ENCODE measurements at regions not wholly inside any gene's neighbourhood (a gene's known extent, or its start where the extent isn't known, plus 50 kb on each side); places are given as distances from the start of the nearest gene placed in this dataset.

DNA sequence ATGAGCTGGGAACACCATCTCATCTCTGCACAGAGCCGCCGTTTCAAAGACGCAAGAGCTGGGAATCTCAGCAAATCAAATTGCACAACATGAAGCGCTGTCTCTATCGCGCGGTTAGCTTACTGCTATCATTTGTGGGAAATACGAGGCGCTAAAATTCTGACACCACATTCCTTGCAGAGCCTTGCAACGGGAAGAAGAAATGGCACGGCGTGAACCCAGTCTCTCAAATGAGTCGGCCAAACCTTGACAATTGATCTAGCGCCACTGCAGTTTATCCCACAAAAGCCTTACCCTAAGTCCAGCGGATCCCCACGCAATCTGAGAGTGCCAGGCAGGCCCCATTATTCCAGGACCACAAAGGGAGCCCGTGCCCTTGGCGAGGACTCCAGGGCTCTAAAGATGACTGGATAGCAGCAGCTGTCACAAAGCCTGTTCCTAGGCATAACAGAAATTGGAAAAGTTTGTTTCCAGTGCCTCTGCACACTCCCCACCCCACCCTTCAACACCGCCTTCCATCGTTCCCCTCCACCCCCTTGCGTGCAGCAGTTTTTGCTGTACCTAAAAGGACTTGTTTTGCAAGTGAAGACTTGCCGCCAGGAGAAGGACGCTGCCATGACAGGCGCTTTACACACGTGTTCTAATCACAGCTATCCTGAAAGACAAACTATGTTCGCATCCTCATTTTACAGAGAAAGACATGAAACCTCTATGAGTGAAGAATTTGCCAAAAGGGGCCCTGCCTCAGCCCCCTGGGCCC, 252.4 kb downstream of the EIPR1 start:
- Histone ChIP-seq H3K27me3 (ENCODE audit: control insufficient read depth in 1 of 2, insufficient read depth in 2 of 2, low read length in 2 of 2) (no peaks in the 10 kb centered on the region), H3K9me3 (ENCODE audit: control insufficient read depth in 1 of 2, insufficient read depth in 1 of 2, low read length in 2 of 2) (no peaks in the 10 kb centered on the region), H3K27ac (ENCODE audit: low read depth in 1 of 2, low read length in 2 of 2) (no peak overlapping the region), H3K36me3 (ENCODE audit: insufficient read depth, low read length) (no peaks in the 10 kb centered on the region), H3K4me1 (ENCODE audit: insufficient read depth, low read length) (peaks cover 9% of the 10 kb centered on the region), H3K4me3 (ENCODE audit: low read length) (no peak overlapping the region)
- intact Hi-C loops (cut with DNase I, micrococcal nuclease), result no loop called here
- ATAC-seq (ENCODE audit: poor library complexity), result no peak
- DNase-seq, result peak in 1 of 14 experiments; percentile 27
- no peaks in the 10 kb centered on the region for H3K27me3 Mint-ChIP-seq
- ChIA-PET POLR2A (no interaction called here), CTCF (no interaction called here)
- H3K4me1 Mint-ChIP-seq (ENCODE audit: low read depth), result peaks cover 6% of the 10 kb centered on the region
- H3K27ac Mint-ChIP-seq, result no peak overlapping the region
- TF ChIP-seq, protein P1, sequence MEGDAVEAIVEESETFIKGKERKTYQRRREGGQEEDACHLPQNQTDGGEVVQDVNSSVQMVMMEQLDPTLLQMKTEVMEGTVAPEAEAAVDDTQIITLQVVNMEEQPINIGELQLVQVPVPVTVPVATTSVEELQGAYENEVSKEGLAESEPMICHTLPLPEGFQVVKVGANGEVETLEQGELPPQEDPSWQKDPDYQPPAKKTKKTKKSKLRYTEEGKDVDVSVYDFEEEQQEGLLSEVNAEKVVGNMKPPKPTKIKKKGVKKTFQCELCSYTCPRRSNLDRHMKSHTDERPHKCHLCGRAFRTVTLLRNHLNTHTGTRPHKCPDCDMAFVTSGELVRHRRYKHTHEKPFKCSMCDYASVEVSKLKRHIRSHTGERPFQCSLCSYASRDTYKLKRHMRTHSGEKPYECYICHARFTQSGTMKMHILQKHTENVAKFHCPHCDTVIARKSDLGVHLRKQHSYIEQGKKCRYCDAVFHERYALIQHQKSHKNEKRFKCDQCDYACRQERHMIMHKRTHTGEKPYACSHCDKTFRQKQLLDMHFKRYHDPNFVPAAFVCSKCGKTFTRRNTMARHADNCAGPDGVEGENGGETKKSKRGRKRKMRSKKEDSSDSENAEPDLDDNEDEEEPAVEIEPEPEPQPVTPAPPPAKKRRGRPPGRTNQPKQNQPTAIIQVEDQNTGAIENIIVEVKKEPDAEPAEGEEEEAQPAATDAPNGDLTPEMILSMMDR (IDR thresholded peaks at IDR 0.05), result no peak
- H3K4me3 Mint-ChIP-seq, result no peak overlapping the region
- H3K9me3 Mint-ChIP-seq, result peaks cover under 1% of the 10 kb centered on the region
- H3K36me3 Mint-ChIP-seq (ENCODE audit: low read depth), result no peaks in the 10 kb centered on the region

DNA sequence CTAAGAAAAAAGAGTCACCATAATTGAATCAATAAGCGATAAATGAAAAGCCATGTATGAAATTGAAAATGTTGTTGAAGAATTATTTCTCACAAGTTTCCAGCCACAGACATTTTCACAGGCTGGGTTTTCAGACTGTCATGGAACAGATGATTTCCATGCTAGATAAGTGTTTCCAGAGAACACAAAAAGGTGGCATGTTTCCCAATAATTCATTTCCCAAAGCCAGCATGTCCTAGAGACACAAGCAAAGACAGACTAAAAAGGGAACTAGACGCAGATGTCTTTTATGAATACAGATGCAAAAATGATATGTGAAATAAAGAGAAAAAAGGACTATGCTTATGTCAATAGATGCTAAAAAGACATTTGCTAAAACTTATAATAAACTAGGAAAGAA, 255.1 kb downstream of the EIPR1 start:
- no peak overlapping the region for H3K4me3 ChIP-seq (ENCODE audit: low read length)
- no peak for DNase-seq
- H3K4me3 Mint-ChIP-seq, result no peak overlapping the region
- ChIA-PET POLR2A (no interaction called here), CTCF (no interaction called here)
- TF ChIP-seq, protein P1 (IDR thresholded peaks at IDR 0.05), result no peak
- no peaks in the 10 kb centered on the region for H3K27me3 Mint-ChIP-seq
- no peaks in the 10 kb centered on the region for H3K36me3 Mint-ChIP-seq (ENCODE audit: low read depth)
- peaks cover 6% of the 10 kb centered on the region for H3K4me1 Mint-ChIP-seq (ENCODE audit: low read depth)
- intact Hi-C loops (cut with DNase I, micrococcal nuclease), result no loop called here
- no peak overlapping the region for H3K27ac Mint-ChIP-seq
- no peak for ATAC-seq (ENCODE audit: poor library complexity)
- H3K9me3 Mint-ChIP-seq, result peaks cover 2% of the 10 kb centered on the region
- no peaks in the 10 kb centered on the region for H3K9me3 ChIP-seq (ENCODE audit: control insufficient read depth in 1 of 2, insufficient read depth in 1 of 2, low read length in 2 of 2)
- no peaks in the 10 kb centered on the region for H3K36me3 ChIP-seq (ENCODE audit: insufficient read depth, low read length)
- no peak overlapping the region for H3K27ac ChIP-seq (ENCODE audit: low read depth in 1 of 2, low read length in 2 of 2)
- peaks cover 5% of the 10 kb centered on the region for H3K4me1 ChIP-seq (ENCODE audit: insufficient read depth, low read length)
- H3K27me3 ChIP-seq (ENCODE audit: control insufficient read depth in 1 of 2, insufficient read depth in 2 of 2, low read length in 2 of 2), result no peaks in the 10 kb centered on the region

DNA sequence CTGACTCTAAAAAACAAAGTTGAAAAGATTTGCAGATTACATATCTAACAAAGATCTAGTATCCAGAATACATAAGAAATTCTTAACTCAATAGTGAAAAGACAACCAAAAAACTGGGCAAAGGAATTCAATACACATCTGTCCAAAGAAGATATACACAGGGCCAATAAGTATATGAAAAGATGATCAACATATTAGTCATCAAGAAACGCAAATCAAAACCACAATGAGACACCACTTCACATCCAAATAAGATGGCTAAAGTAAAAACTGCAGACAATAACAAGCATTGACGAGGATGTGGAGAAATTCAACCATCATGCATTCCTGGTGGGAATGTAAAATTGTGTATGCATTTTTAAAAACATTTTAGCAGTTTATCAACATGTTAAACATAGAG, 256.0 kb downstream of the EIPR1 start:
- H3K4me1 ChIP-seq (ENCODE audit: insufficient read depth, low read length), result no peaks in the 10 kb centered on the region
- H3K36me3 ChIP-seq (ENCODE audit: insufficient read depth, low read length), result no peaks in the 10 kb centered on the region
- ChIA-PET POLR2A (no interaction called here), CTCF (no interaction called here)
- no peaks in the 10 kb centered on the region for H3K27me3 ChIP-seq (ENCODE audit: control insufficient read depth in 1 of 2, insufficient read depth in 2 of 2, low read length in 2 of 2)
- H3K4me1 Mint-ChIP-seq (ENCODE audit: low read depth), result no peaks in the 10 kb centered on the region
- no peaks in the 10 kb centered on the region for H3K9me3 ChIP-seq (ENCODE audit: control insufficient read depth in 1 of 2, insufficient read depth in 1 of 2, low read length in 2 of 2)
- no peak for ATAC-seq (ENCODE audit: poor library complexity)
- H3K9me3 Mint-ChIP-seq, result peaks cover 2% of the 10 kb centered on the region
- TF ChIP-seq, protein P1 (IDR thresholded peaks at IDR 0.05), result no peak
- no peaks in the 10 kb centered on the region for H3K27me3 Mint-ChIP-seq
- H3K4me3 Mint-ChIP-seq, result no peak overlapping the region
- H3K27ac ChIP-seq (ENCODE audit: low read depth in 1 of 2, low read length in 2 of 2), result no peak overlapping the region
- H3K36me3 Mint-ChIP-seq (ENCODE audit: low read depth), result no peaks in the 10 kb centered on the region
- H3K4me3 ChIP-seq (ENCODE audit: low read length), result no peak overlapping the region
- no peak for DNase-seq
- H3K27ac Mint-ChIP-seq, result no peak overlapping the region
- intact Hi-C loops (cut with DNase I, micrococcal nuclease), result no loop called here

Measured in CD4-positive, alpha-beta T cell (primary cell).